Activated naive CD4-positive, alpha-beta T cell treated with anti-CD3 and anti-CD28 coated beads for 36 hours (primary cell): ENCODE measurements at regions not wholly inside any gene's neighbourhood (a gene's known extent, or its start where the extent isn't known, plus 50 kb on each side); places are given as distances from the start of the nearest gene placed in this dataset.

Experiments
- CTCF ChIA-PET: fragments of 350-600 bp; sonication (Branson Sonifier 250); formaldehyde crosslinking; loops from one replicate; lab custom pipeline; 2021; ENCODE audit warnings: antibody characterized with exemption; lab: Charles Lee
- DNase-seq: peaks from one replicate; pipeline ENCODE4 v3.0.0-alpha.2; 2020
- H3K27ac Mint-ChIP-seq: one replicate; pipeline ENCODE4 v1.8.0; 2021; ENCODE audit warnings: mild to moderate bottlenecking, mixed read lengths
- H3K27me3 Mint-ChIP-seq: one replicate; pipeline ENCODE4 v1.8.0; 2021; ENCODE audit warnings: low read depth, mixed read lengths
- H3K36me3 Mint-ChIP-seq: one replicate; pipeline ENCODE4 v1.8.0; 2021; ENCODE audit warnings: low read depth, mixed read lengths
- H3K4me1 Mint-ChIP-seq: one replicate; pipeline ENCODE4 v1.8.0; 2021; ENCODE audit warnings: low read depth, mixed read lengths
- H3K4me3 Mint-ChIP-seq: one replicate; pipeline ENCODE4 v1.8.0; 2021; ENCODE audit warnings: mild to moderate bottlenecking, moderate library complexity, mixed read lengths
- H3K9me3 Mint-ChIP-seq: one replicate; pipeline ENCODE4 v1.8.0; 2021; ENCODE audit warnings: mixed read lengths
- intact Hi-C: fragments of 100-400 bp; cut with micrococcal nuclease; formaldehyde crosslinking; loops from one replicate; pipeline ENCODE4 v1.15.1; 2023

GRCh38 chr14:21993070-21993469 is 319.5 kb upstream of the OR4E1 start:
- Mint-ChIP-seq H3K27ac (peak overlapping the region; percentile 82), H3K36me3 (peaks cover 7% of the 10 kb centered on the region), H3K4me3 (peak overlapping the region; percentile 53), H3K9me3 (no peaks in the 10 kb centered on the region), H3K27me3 (no peaks in the 10 kb centered on the region), H3K4me1 (peaks cover 41% of the 10 kb centered on the region)
- no peak for DNase-seq
- intact Hi-C loops: loop anchor here (10.0 kb wide), 2 partner anchors 502 to 862 kb away; no protein-coding TSS in a partner anchor
- CTCF ChIA-PET: interaction anchor here (0.6 to 1.9 kb wide), 6 partner anchors 10 to 651 kb away, joined by 4 to 8 read pairs (median 5); partner anchors contain the start of gene OR6J1

- CTCF ChIA-PET: interaction anchor here (0.9 to 2.2 kb wide), 8 partner anchors 8 to 579 kb away, joined by 3 to 13 read pairs (median 6); no protein-coding TSS in a partner anchor
- intact Hi-C loops: loop anchor here (10.0 kb wide), 2 partner anchors 504 to 864 kb away; no protein-coding TSS in a partner anchor
- no peak for DNase-seq
These were observed 317.5 kb upstream of the OR4E1 start for GRCh38 chr14:21991130-21991529.

GRCh38 chr14:21990116-21990515 is 316.5 kb upstream of the OR4E1 start:
- Mint-ChIP-seq H3K36me3 (no peaks in the 10 kb centered on the region), H3K27ac (peak overlapping the region; percentile 88), H3K9me3 (no peaks in the 10 kb centered on the region), H3K4me3 (peak overlapping the region; percentile 65), H3K27me3 (no peaks in the 10 kb centered on the region), H3K4me1 (peaks cover 38% of the 10 kb centered on the region)
- no peak for DNase-seq
- intact Hi-C loops: loop anchor here (10.0 kb wide), 2 partner anchors 505 to 865 kb away; no protein-coding TSS in a partner anchor
- CTCF ChIA-PET: interaction anchor here (0.6 to 2.2 kb wide), 12 partner anchors 8 to 580 kb away, joined by 3 to 13 read pairs (median 5); no protein-coding TSS in a partner anchor

More at GRCh38 chr14:21991130-21991529, 317.5 kb upstream of the OR4E1 start:
- Mint-ChIP-seq H3K4me1 (peaks cover 40% of the 10 kb centered on the region), H3K27ac (peak overlapping the region; percentile 82), H3K9me3 (no peaks in the 10 kb centered on the region), H3K36me3 (no peaks in the 10 kb centered on the region), H3K4me3 (peak overlapping the region; percentile 57), H3K27me3 (no peaks in the 10 kb centered on the region)

GRCh38 chr14:21989090-21989489 is 315.5 kb upstream of the OR4E1 start:
- intact Hi-C loops: loop anchor here (2.0 kb wide), 1 partner anchor 70 kb away; no protein-coding TSS in a partner anchor
- no peak for DNase-seq
- Mint-ChIP-seq H3K4me1 (peaks cover 36% of the 10 kb centered on the region), H3K9me3 (no peaks in the 10 kb centered on the region), H3K4me3 (peak overlapping the region; percentile 47), H3K27me3 (no peaks in the 10 kb centered on the region), H3K36me3 (no peaks in the 10 kb centered on the region), H3K27ac (peak overlapping the region; percentile 85)
- CTCF ChIA-PET: interaction anchor here (1.0 to 3.4 kb wide), 7 partner anchors 10 to 581 kb away, joined by 3 to 20 read pairs (median 6); no protein-coding TSS in a partner anchor

GRCh38 chr14:21988413-21988812 is 314.8 kb upstream of the OR4E1 start:
- CTCF ChIA-PET: interaction anchor here (0.7 to 3.4 kb wide), 7 partner anchors 9 to 582 kb away, joined by 3 to 20 read pairs (median 4); no protein-coding TSS in a partner anchor
- H3K27ac Mint-ChIP-seq: peak overlapping the region; percentile 92
- no peaks in the 10 kb centered on the region for H3K27me3 Mint-ChIP-seq
- intact Hi-C loops: loop anchor here (1.0 to 2.0 kb wide), 2 partner anchors 8 to 70 kb away; no protein-coding TSS in a partner anchor
- no peaks in the 10 kb centered on the region for H3K36me3 Mint-ChIP-seq
- H3K4me3 Mint-ChIP-seq: peak overlapping the region; percentile 27
- peaks cover 34% of the 10 kb centered on the region for H3K4me1 Mint-ChIP-seq
- DNase-seq: no peak
- no peaks in the 10 kb centered on the region for H3K9me3 Mint-ChIP-seq

GRCh38 chr14:21987937-21988336 is 314.3 kb upstream of the OR4E1 start:
- CTCF ChIA-PET: interaction anchor here (0.7 to 3.4 kb wide), 7 partner anchors 9 to 582 kb away, joined by 3 to 20 read pairs (median 4); no protein-coding TSS in a partner anchor
- peak overlapping the region; percentile 92 for H3K27ac Mint-ChIP-seq
- peak overlapping the region; percentile 27 for H3K4me3 Mint-ChIP-seq
- peaks cover 34% of the 10 kb centered on the region for H3K4me1 Mint-ChIP-seq
- intact Hi-C loops: loop anchor here (1.0 to 2.0 kb wide), 2 partner anchors 8 to 69 kb away; no protein-coding TSS in a partner anchor
- H3K27me3 Mint-ChIP-seq: no peaks in the 10 kb centered on the region
- no peaks in the 10 kb centered on the region for H3K9me3 Mint-ChIP-seq
- no peaks in the 10 kb centered on the region for H3K36me3 Mint-ChIP-seq
- DNase-seq: peak; percentile 40

- H3K36me3 Mint-ChIP-seq: no peaks in the 10 kb centered on the region
- H3K27ac Mint-ChIP-seq: no peak overlapping the region
- no peaks in the 10 kb centered on the region for H3K9me3 Mint-ChIP-seq
- no peaks in the 10 kb centered on the region for H3K27me3 Mint-ChIP-seq
- DNase-seq: no peak
- intact Hi-C loops: no loop called here
- no peak overlapping the region for H3K4me3 Mint-ChIP-seq
- H3K4me1 Mint-ChIP-seq: peaks cover 31% of the 10 kb centered on the region
- CTCF ChIA-PET: interaction anchor here (1.1 kb wide), 1 partner anchor 55 kb away, joined by 3 read pairs; no protein-coding TSS in a partner anchor
These were observed 311.5 kb upstream of the OR4E1 start for GRCh38 chr14:21985081-21985480.

GRCh38 chr14:21978999-21979314 is 305.3 kb upstream of the OR4E1 start:
- Mint-ChIP-seq H3K9me3 (no peaks in the 10 kb centered on the region), H3K36me3 (no peaks in the 10 kb centered on the region), H3K4me1 (peaks cover 26% of the 10 kb centered on the region), H3K27ac (peak overlapping the region; percentile 76), H3K4me3 (peak overlapping the region; percentile 76), H3K27me3 (no peaks in the 10 kb centered on the region)
- intact Hi-C loops: loop anchor here (1.0 to 10.0 kb wide), 5 partner anchors 37 to 676 kb away; no protein-coding TSS in a partner anchor
- CTCF ChIA-PET: interaction anchor here (0.6 to 3.5 kb wide), 25 partner anchors 9 to 592 kb away, joined by 3 to 37 read pairs (median 5); no protein-coding TSS in a partner anchor
- DNase-seq: no peak

GRCh38 chr14:21978184-21978998 is 304.8 kb upstream of the OR4E1 start:
- CTCF ChIA-PET: interaction anchor here (0.6 to 3.5 kb wide), 38 partner anchors 10 to 592 kb away, joined by 3 to 37 read pairs (median 4); no protein-coding TSS in a partner anchor
- intact Hi-C loops: loop anchor here (1.0 to 10.0 kb wide), 5 partner anchors 36 to 676 kb away; no protein-coding TSS in a partner anchor
- Mint-ChIP-seq H3K36me3 (no peaks in the 10 kb centered on the region), H3K4me3 (peak overlapping the region; percentile 76), H3K27ac (peak overlapping the region; percentile 76), H3K9me3 (no peaks in the 10 kb centered on the region), H3K4me1 (peaks cover 26% of the 10 kb centered on the region), H3K27me3 (no peaks in the 10 kb centered on the region)
- peak; percentile 78 for DNase-seq

- intact Hi-C loops: loop anchor here (5.0 to 10.0 kb wide), 3 partner anchors 32 to 680 kb away; no protein-coding TSS in a partner anchor
- Mint-ChIP-seq H3K27me3 (no peaks in the 10 kb centered on the region), H3K36me3 (no peaks in the 10 kb centered on the region), H3K4me3 (no peak overlapping the region), H3K9me3 (no peaks in the 10 kb centered on the region), H3K4me1 (peaks cover 28% of the 10 kb centered on the region), H3K27ac (no peak overlapping the region)
- DNase-seq: no peak
- CTCF ChIA-PET: interaction anchor here (0.9 to 1.4 kb wide), 3 partner anchors 23 to 595 kb away, joined by 3 to 5 read pairs (median 5); no protein-coding TSS in a partner anchor
These were observed 301.1 kb upstream of the OR4E1 start for GRCh38 chr14:21974741-21975140.

- no peaks in the 10 kb centered on the region for H3K36me3 Mint-ChIP-seq
- H3K27me3 Mint-ChIP-seq: no peaks in the 10 kb centered on the region
- intact Hi-C loops: no loop called here
- peaks cover 18% of the 10 kb centered on the region for H3K4me1 Mint-ChIP-seq
- peak overlapping the region; percentile 80 for H3K27ac Mint-ChIP-seq
- peak; percentile 71 for DNase-seq
- CTCF ChIA-PET: interaction anchor here (1.0 to 3.3 kb wide), 2 partner anchors 11 to 13 kb away, joined by 3 to 16 read pairs; no protein-coding TSS in a partner anchor
- H3K9me3 Mint-ChIP-seq: no peaks in the 10 kb centered on the region
- H3K4me3 Mint-ChIP-seq: peak overlapping the region; percentile 50
These were observed 291.4 kb upstream of the OR4E1 start for GRCh38 chr14:21965042-21965441.
